UCSD-AML1 (cell line): ENCODE measurements at regions not wholly inside any gene's neighbourhood (a gene's known extent, or its start where the extent isn't known, plus 50 kb on each side); places are given as distances from the start of the nearest gene placed in this dataset.
"Not testable (repeated sequence)": the region's sequence is repeated elsewhere in the genome, so short reads cannot be mapped to it uniquely, and the experiment has no call there.

Source experiments
- DNase-seq: peaks from one replicate; lab custom pipeline; 2025; ENCODE audit not compliant: unreplicated experiment; lab: John Stamatoyannopoulos, UW

- DNase-seq, result no peak
These were observed 51.1 kb upstream of the NUDT6 start for GRCh38 chr4:122973465-122973864.

- DNase-seq, result no peak
These were observed 53.7 kb upstream of the NUDT6 start for GRCh38 chr4:122976111-122976510.

- DNase-seq, result no peak
These were observed 54.7 kb upstream of the NUDT6 start for GRCh38 chr4:122977103-122977502.

GRCh38 chr4:122978109-122978508 is 55.7 kb upstream of the NUDT6 start:
- no peak for DNase-seq

GRCh38 chr4:122978789-122979188 is 56.4 kb upstream of the NUDT6 start:
- DNase-seq, result no peak

GRCh38 chr4:122980860-122981259 is 58.5 kb upstream of the NUDT6 start:
- DNase-seq, result no peak

GRCh38 chr4:122988696-122989095 is 66.3 kb upstream of the NUDT6 start:
- no peak for DNase-seq

- no peak for DNase-seq
These were observed 68.5 kb upstream of the NUDT6 start for GRCh38 chr4:122990891-122991290.

- no peak for DNase-seq
These were observed 69.7 kb upstream of the NUDT6 start for GRCh38 chr4:122992057-122992456.

GRCh38 chr4:122992641-122993040 is 70.2 kb upstream of the NUDT6 start:
- DNase-seq, result no peak

- no peak for DNase-seq
These were observed 74.0 kb upstream of the NUDT6 start for GRCh38 chr4:122996350-122996749.

- DNase-seq, result no peak
These were observed 75.2 kb upstream of the NUDT6 start for GRCh38 chr4:122997463-122998101.

- DNase-seq, result not testable (repeated sequence)
These were observed 81.7 kb upstream of the NUDT6 start for GRCh38 chr4:123004079-123004478.

- not testable (repeated sequence) for DNase-seq
These were observed 82.7 kb upstream of the NUDT6 start for GRCh38 chr4:123005126-123005525.

- DNase-seq, result no peak
These were observed 85.3 kb upstream of the NUDT6 start for GRCh38 chr4:123007679-123008078.

GRCh38 chr4:123012416-123012815 is 90.0 kb upstream of the NUDT6 start:
- not testable (repeated sequence) for DNase-seq

GRCh38 chr4:123014038-123014437 is 91.6 kb upstream of the NUDT6 start:
- no peak for DNase-seq

- DNase-seq, result no peak
These were observed 94.7 kb upstream of the NUDT6 start for GRCh38 chr4:123017078-123017477.

GRCh38 chr4:123017636-123018395 is 95.4 kb upstream of the NUDT6 start:
- DNase-seq, result no peak

GRCh38 chr4:123018396-123018775 is 96.0 kb upstream of the NUDT6 start:
- no peak for DNase-seq

- no peak for DNase-seq
These were observed 97.9 kb upstream of the NUDT6 start for GRCh38 chr4:123020285-123020684.

- no peak for DNase-seq
These were observed 101.2 kb upstream of the NUDT6 start for GRCh38 chr4:123023647-123024046.

GRCh38 chr4:123024710-123025109 is 102.3 kb upstream of the NUDT6 start:
- peak; percentile 11 for DNase-seq
